ENCODE measurements at regions not wholly inside any gene's neighbourhood (a gene's known extent, or its start where the extent isn't known, plus 50 kb on each side); places are given as distances from the start of the nearest gene placed in this dataset.

DNA sequence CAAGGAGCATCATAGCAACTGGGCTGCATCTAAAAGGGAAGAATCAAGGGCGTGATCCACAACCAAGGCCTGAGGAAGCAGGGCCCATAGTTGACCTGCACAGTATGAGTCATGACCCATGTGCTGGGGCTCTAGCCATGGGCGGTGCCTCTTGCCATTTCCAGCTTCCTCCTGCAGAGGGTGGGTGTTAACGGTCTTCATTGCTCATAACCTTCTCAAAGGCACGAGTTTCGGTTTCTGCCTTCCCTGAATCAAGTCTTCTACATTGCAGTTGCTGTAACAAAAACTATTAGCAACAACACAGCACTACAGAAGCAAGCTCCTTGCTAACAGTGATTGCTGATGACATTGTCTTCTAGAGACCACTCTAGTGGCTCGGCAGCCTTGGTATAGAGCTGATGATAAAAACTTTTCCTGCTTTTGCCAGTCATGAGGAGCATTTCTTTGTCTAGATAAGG lies 66.9 kb downstream of the CTSL start (continued):
- TF ChIP-seq, protein P1, sequence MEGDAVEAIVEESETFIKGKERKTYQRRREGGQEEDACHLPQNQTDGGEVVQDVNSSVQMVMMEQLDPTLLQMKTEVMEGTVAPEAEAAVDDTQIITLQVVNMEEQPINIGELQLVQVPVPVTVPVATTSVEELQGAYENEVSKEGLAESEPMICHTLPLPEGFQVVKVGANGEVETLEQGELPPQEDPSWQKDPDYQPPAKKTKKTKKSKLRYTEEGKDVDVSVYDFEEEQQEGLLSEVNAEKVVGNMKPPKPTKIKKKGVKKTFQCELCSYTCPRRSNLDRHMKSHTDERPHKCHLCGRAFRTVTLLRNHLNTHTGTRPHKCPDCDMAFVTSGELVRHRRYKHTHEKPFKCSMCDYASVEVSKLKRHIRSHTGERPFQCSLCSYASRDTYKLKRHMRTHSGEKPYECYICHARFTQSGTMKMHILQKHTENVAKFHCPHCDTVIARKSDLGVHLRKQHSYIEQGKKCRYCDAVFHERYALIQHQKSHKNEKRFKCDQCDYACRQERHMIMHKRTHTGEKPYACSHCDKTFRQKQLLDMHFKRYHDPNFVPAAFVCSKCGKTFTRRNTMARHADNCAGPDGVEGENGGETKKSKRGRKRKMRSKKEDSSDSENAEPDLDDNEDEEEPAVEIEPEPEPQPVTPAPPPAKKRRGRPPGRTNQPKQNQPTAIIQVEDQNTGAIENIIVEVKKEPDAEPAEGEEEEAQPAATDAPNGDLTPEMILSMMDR (IDR thresholded peaks at IDR 0.05 in 2 of 3, conservative IDR thresholded peaks at IDR 0.05 in 1 of 3; ENCODE audit: control insufficient read depth in 2 of 3, extremely low read depth in 1 of 3, insufficient read depth in 1 of 3, low read depth in 3 of 3, low read length in 3 of 3): peak in 2 of 3 experiments; percentile 8 to 14; a peak in 1 of 6 replicates
- TF ChIP-seq HDAC6 (IDR thresholded peaks at IDR 0.05; ENCODE audit: unreplicated experiment) (no peak), IRF4 (IDR thresholded peaks at IDR 0.05; ENCODE audit: low read depth, low read length) (0 out of 2 replicates have a peak, but pooled peaks have one; percentile 9), SRF (IDR thresholded peaks at IDR 0.05; ENCODE audit: low read depth in 2 of 2, low read length in 2 of 2) (peak in 1 of 2 experiments; percentile 25; a peak in 1 of 4 replicates), ETV6 (conservative IDR thresholded peaks at IDR 0.05 in 1 of 2, IDR thresholded peaks at IDR 0.05 in 1 of 2; ENCODE audit: borderline replicate concordance in 1 of 2, low read depth in 1 of 2) (peak in 1 of 2 experiments; percentile 80; a peak in 2 of 4 replicates), EED (IDR thresholded peaks at IDR 0.05; ENCODE audit: low read depth) (peak; percentile 57; the same call in 1 of the 2 replicates), JUND (IDR thresholded peaks at IDR 0.05; ENCODE audit: low read depth, low read length) (no peak), YY1 (IDR thresholded peaks at IDR 0.05; ENCODE audit: low read depth, low read length) (peak; percentile 25; the same call in 1 of the 2 replicates), SPI1 (IDR thresholded peaks at IDR 0.05; ENCODE audit: borderline replicate concordance, insufficient read depth, low read depth, low read length) (0 out of 2 replicates have a peak, but pooled peaks have one; percentile 43)

DNA sequence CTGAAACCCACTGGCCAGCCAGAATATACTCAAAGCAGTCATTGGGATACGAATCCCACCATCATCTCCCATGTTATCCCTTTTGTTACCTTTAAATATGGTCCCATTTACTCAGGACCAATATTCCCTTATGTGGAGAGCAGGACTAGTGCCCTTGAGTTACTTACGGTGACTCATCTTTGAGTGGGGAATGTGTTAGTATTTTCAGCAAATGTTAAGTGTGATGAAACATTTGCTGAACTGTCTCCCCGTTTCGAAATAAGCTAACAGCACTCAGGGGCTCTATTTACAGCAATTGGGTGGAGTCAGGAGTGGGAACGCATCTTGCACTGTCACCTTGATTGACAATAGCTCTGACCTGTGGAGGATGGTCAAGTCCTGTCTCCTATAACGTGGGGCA lies 67.4 kb downstream of the CTSL start:
- DNase-seq (ENCODE audit: low read depth, low spot score): no peak
- no peak overlapping the region for H3K27ac ChIP-seq (ENCODE audit: control insufficient read depth, insufficient read depth)
- intact Hi-C loops (cut with micrococcal nuclease; ENCODE audit: unreplicated experiment): no loop called here
- no peaks in the 10 kb centered on the region; the same call in 2 of the 3 replicates for H3K9me3 ChIP-seq (replicated peaks; ENCODE audit: control insufficient read depth, insufficient read depth, low read length)
- H3K4me2 ChIP-seq (ENCODE audit: control insufficient read depth, insufficient read depth): no peak overlapping the region
- WGBS (ENCODE audit: insufficient coverage, insufficient replicate concordance, low lambda C conversion rate, missing lambda C conversion rate): 47% methylated on average over 6 of the region's 6 CpGs
- 0 out of 2 replicates have a peak, but pooled peaks cover 3% of the 10 kb centered on the region for H3K4me1 ChIP-seq (ENCODE audit: control insufficient read depth, insufficient read depth, low read length)
- H3K4me3 ChIP-seq: no peak overlapping the region
- CTCF ChIA-PET: no interaction called here
- H4K20me1 ChIP-seq (ENCODE audit: control insufficient read depth, insufficient read depth): no peaks in the 10 kb centered on the region
- no TSS peak for BruUV-seq (replicated peaks)
- POLR2A ChIA-PET: no interaction called here
- H3K9ac ChIP-seq (ENCODE audit: control insufficient read depth, insufficient read depth, low read length): no peak overlapping the region
- in situ Hi-C loops (cut with MboI): no loop called here
- ATAC-seq: no peak
- SMC1A ChIA-PET (ENCODE audit: uncharacterized antibody, unreplicated experiment): no interaction called here
- RAD21 ChIA-PET (ENCODE audit: unreplicated experiment): no interaction called here
- H3K79me2 ChIP-seq (ENCODE audit: control insufficient read depth, insufficient read depth, low read length): no peaks in the 10 kb centered on the region
- no peak for FAIRE-seq
- no peaks in the 10 kb centered on the region; a peak in 1 of 4 replicates for H3K27me3 ChIP-seq (replicated peaks in 1 of 2; ENCODE audit: control insufficient read depth in 2 of 2, insufficient read depth in 2 of 2, low read length in 1 of 2)
- H2AFZ ChIP-seq (ENCODE audit: control insufficient read depth, low read depth, low read length): no peak overlapping the region
- H3K36me3 ChIP-seq (ENCODE audit: control insufficient read depth in 2 of 2, insufficient read depth in 2 of 2, low read length in 1 of 2): no peaks in the 10 kb centered on the region
- TF ChIP-seq, protein P2, sequence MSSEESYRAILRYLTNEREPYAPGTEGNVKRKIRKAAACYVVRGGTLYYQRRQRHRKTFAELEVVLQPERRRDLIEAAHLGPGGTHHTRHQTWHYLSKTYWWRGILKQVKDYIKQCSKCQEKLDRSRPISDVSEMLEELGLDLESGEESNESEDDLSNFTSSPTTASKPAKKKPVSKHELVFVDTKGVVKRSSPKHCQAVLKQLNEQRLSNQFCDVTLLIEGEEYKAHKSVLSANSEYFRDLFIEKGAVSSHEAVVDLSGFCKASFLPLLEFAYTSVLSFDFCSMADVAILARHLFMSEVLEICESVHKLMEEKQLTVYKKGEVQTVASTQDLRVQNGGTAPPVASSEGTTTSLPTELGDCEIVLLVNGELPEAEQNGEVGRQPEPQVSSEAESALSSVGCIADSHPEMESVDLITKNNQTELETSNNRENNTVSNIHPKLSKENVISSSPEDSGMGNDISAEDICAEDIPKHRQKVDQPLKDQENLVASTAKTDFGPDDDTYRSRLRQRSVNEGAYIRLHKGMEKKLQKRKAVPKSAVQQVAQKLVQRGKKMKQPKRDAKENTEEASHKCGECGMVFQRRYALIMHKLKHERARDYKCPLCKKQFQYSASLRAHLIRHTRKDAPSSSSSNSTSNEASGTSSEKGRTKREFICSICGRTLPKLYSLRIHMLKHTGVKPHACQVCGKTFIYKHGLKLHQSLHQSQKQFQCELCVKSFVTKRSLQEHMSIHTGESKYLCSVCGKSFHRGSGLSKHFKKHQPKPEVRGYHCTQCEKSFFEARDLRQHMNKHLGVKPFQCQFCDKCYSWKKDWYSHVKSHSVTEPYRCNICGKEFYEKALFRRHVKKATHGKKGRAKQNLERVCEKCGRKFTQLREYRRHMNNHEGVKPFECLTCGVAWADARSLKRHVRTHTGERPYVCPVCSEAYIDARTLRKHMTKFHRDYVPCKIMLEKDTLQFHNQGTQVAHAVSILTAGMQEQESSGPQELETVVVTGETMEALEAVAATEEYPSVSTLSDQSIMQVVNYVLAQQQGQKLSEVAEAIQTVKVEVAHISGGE (CRISPR knock-in tag; IDR thresholded peaks at IDR 0.05): no peak
- TF ChIP-seq SP1 (IDR thresholded peaks at IDR 0.05; ENCODE audit: low read depth, low read length) (no peak), MYC (IDR thresholded peaks at IDR 0.05; ENCODE audit: insufficient read depth, insufficient read length, insufficient replicate concordance, low read length, severe bottlenecking) (no peak), TBL1XR1 (IDR thresholded peaks at IDR 0.05; ENCODE audit: low read depth, low read length) (no peak)
- TF ChIP-seq, protein P3, sequence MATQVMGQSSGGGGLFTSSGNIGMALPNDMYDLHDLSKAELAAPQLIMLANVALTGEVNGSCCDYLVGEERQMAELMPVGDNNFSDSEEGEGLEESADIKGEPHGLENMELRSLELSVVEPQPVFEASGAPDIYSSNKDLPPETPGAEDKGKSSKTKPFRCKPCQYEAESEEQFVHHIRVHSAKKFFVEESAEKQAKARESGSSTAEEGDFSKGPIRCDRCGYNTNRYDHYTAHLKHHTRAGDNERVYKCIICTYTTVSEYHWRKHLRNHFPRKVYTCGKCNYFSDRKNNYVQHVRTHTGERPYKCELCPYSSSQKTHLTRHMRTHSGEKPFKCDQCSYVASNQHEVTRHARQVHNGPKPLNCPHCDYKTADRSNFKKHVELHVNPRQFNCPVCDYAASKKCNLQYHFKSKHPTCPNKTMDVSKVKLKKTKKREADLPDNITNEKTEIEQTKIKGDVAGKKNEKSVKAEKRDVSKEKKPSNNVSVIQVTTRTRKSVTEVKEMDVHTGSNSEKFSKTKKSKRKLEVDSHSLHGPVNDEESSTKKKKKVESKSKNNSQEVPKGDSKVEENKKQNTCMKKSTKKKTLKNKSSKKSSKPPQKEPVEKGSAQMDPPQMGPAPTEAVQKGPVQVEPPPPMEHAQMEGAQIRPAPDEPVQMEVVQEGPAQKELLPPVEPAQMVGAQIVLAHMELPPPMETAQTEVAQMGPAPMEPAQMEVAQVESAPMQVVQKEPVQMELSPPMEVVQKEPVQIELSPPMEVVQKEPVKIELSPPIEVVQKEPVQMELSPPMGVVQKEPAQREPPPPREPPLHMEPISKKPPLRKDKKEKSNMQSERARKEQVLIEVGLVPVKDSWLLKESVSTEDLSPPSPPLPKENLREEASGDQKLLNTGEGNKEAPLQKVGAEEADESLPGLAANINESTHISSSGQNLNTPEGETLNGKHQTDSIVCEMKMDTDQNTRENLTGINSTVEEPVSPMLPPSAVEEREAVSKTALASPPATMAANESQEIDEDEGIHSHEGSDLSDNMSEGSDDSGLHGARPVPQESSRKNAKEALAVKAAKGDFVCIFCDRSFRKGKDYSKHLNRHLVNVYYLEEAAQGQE (IDR thresholded peaks at IDR 0.05; ENCODE audit: low read depth, low read length): no peak
